Hematopoietic multipotent progenitor cell treated with erythropoietin and hydrocortisone succinate and interleukin-3 and kit ligand, for 15 days (in vitro differentiated cells): ENCODE measurements at regions not wholly inside any gene's neighbourhood (a gene's known extent, or its start where the extent isn't known, plus 50 kb on each side); places are given as distances from the start of the nearest gene placed in this dataset.
"Not testable (repeated sequence)": the region's sequence is repeated elsewhere in the genome, so short reads cannot be mapped to it uniquely, and the experiment has no call there.

Experiments used
- DNase-seq: peaks from one replicate; pipeline ENCODE4 v3.0.0-alpha.2; 2015; ENCODE audit warnings: low spot score

DNA sequence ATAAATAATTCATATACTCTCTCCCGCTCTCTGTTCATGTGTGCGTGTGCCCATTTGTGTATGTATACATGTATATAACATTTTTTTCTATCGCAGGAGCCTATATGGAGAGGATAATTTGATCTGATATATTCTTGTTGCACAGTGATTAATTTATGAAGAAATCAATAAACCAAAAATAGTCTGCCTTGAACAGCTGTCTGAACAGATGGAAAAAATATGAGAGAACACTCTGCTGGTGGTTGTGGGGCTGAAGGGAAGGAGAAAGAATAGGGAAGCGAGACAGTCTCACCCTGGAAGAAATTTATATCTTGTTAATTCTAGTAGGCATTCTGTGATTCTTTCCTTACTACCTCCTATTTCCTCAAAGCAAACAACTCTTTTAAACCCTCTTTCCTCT is 96.6 kb upstream of the B3GAT2 start:
- DNase-seq = no peak

DNA sequence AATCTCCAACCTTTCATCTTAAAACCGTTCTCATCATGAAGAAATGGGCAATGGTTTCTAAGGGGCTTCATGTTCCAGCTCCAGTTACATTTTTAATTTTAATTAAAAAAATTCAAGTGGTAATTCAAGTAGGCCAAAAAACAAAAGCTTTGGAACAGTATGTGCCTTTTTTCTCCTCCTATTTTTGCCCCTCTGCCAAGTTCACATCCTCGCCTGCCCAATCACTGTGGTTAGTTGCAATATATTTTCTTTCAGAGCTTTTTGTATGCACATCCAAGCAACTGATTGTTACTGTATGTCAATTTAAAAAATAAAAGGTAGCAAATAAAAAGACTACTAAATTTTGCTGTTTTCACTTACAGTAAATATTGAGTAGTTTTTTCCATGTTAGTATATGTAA is 99.8 kb upstream of the B3GAT2 start:
- no peak for DNase-seq

DNA sequence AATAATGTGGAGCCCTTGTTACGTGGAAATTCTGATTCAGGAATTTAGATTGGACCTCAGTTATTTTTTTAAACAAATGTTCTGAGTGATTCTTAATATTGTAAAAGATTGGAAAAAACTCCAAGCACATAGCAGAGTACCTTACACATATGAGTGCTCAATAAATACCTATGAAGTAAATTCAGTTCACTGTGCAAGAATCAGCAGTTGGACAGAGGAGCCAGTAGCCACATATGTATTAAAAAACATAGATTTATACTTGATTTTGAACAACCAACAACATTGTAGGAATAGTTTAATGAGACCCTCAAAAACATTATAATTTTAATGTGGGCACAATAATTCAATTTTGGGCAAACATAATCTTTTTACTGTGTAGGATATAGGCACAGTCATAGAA is 109.3 kb upstream of the B3GAT2 start:
- no peak for DNase-seq

DNA sequence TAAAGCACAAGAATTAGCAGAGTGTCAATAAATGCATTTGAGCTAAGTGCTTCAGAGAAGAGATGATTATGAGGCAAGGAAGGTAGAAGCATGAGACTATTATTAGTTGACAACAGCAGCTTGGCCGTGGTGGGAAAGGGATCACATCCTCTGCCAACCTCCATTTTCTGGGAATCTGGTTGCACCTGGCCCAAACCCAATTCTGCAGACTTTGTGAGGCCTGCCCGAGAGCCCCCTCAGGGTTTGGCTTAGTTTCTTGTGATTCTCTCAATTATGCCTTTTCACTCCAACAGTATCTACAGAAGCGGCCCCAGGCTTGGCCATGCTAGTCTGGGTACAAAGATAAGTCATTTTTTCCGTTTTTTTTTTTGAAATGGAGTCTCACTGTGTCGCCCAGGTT is 111.0 kb upstream of the B3GAT2 start:
- DNase-seq = no peak

DNA sequence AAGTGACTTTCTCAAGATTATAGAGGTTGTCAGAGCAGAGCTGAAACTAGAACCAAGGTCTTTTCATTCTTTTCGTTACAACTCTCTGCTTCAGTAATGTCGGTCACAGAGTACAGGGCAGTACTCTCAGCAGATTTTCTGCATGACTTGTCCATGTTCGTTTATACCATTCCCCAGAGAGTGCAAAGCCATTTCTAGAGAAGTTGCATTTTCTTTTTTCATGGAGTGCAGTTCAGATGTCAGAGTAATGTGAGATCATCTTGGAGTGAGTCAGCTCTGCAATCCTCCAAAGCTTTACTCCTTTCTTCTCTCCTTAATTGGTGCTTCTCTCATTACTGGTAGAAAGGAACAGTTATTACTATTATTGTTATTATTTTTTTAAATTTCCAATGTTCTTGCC is 115.6 kb upstream of the B3GAT2 start:
- DNase-seq = no peak

DNA sequence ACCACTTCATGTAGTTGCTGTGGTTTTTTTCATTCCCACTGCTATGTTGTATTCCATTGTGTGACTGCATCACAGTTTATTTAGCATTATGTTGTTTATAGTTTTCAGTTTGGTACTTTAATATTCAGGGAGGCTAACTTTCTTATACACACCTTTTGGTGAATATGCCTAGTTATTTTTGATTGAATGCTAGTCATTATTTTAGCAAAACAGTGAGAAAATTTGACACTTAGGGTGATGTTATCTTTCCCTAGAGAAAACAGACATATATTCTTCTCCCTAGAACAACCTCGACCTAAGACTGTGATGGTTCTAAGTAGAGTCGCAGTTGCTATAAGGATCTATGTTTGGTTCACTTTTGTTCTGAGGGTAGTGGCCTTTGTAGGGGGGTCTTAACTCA is 120.8 kb upstream of the B3GAT2 start:
- DNase-seq = no peak

DNA sequence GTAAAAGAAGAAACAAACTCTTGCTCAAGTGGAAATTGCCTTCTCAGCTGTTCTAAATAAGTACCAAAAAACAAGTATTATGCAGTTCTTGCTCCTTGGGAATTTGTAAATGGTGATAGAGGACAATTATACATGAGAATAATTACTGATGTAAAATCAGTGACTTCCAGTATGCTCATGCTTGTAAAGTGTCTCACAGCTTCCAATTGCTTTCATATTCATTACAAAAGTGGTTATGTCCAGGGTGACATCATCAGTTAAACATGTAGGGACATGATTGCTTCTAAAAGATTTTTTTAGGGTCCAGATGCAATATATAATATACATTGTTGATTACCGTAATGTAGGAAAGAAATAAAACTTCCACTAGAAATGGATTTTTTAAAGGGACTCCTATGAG is 122.8 kb upstream of the B3GAT2 start:
- DNase-seq = no peak

DNA sequence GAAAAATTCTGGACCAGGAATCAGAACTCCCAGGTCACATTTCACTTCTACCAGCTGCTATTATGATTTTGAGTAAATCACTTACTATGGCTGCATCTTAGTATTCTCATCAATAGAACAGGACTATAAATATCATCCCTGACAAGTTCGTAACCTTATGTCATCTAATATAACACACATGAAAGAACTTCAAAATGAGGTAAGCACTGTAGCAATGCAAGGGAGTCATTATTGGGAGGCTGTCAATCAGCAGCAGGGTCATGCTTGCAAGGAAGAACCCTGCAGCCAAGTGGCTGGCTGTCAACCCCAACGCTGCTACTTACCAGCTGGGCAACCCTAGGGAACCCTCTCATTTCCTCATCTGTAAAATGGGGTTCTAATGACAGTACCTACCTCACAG is 123.3 kb upstream of the B3GAT2 start:
- DNase-seq = no peak

DNA sequence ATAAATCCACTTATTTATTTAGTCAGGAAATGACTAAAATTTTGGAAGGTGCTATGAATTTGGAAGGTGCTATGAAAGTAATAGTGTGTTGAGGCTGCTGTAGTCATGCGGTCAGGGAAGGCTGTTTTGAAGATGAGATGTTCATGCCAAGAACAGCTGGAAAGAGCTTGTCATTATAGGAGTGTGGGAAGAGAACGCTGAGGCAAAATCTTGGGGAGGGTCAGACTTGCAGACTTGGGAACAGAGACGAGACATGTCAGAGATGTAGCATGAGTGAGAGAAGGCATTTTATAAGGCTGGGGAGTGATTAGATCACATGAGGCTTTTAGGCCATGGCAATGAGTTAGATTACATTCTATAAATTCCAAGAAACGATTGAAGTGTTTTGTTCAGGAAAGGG is 124.0 kb upstream of the B3GAT2 start:
- DNase-seq = no peak

DNA sequence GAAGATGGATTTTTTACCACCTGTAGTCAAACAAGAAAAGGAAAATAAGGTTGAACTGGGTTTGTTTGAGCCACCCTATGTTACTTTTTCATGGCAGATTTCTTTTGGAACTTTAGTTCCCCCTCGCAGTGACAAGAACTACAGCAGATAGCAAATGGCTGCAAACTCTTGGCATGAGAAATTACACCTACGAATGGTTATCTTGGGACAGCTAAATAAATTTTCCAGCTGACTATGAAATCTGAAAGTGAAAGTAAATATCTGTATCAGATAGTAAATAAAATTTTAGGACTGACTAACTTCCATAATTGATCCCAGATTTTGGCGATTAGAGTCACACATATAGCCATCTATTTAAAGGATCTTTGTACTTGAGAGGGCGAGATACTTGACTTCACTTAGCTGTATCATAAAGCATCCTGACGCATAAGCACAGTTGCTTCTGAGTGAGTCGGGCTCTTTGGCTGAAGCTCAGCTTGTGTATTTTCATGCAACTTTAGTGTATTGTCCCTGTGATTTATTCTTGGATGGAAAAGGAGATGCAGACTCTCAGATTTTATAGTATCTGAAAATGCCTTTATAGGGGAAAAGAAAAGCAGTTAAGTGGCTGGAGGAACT is 125.3 kb upstream of the B3GAT2 start:
- DNase-seq = no peak

DNA sequence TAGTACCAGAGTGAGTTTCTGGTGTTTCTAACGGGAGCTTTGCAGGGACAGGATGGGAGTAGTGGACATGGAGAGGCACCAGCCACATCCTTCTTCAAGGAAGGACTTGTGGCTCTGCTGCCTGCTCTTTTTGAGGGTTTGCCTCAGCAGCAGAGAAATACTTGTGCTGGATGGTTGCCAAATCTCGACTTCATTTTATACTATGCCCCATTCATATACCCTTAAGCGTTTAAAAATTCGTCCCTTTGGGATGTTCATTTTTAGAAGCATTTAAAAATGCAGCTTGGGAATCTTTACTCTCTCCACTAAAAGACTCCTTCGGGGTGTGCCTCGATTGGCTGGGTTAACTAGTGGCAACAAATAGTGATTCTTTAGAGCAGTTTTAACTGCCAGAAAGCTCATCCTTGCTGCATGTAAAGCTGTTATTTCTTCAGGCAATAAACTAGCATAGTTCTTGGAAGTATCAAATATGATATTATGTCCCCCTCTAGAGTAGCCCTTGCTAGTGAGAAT is 126.5 kb upstream of the B3GAT2 start:
- DNase-seq = no peak

DNA sequence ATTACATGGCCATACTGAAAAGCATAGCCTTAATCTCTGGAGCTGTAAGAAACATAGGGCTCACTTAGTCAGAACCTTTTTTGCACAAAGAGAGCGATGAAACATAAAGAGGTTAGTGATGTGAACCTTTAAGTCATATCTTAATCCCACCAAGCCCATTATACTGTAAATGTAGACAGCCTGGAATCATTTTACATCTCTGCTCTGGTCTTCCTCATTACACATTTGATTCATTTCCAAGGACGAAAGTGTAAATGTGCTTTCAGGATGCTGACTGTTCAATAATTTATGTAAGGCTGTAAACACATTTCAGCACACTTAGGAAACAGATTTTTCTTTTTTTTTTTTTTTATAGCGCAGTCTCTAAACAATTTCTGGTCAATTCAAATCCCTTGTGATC is 131.3 kb upstream of the B3GAT2 start:
- DNase-seq = no peak

DNA sequence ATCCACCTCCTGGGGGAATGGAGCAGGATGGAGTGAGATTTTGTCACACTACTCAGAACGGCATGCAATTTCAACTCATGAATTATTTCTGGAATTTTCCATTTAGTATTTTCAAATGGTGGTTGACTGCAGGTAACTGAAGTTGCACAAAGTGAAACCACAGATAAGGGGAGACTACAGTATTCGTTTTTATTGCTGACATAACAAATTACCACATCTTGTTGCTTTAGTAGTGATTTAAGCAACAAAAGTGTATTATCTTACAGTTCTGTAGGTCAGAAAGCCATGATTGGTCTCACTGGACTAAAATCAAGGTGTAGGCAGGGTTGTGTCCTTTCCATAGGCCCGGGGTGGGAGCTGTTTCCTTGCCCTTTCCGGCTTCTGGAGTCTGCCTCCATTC is 133.4 kb upstream of the B3GAT2 start:
- DNase-seq = no peak

DNA sequence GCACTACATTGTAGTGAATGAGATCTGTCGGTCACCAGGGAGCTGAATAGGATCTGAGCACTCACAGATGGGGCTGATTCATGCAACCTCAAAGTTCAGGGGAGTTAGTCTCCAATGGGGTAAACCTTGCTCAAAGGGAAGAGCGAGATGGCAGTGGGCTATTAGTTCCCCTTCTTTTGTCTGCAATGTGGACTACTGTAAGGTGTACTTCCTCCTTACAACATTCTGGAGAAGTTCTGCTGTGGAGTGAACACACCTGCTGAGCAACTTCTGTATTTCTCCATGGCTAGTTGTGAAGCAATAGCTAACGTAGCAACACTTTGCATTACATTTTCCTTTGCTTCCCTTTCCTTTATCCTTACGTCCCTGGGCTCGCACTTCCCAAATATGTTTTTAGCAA is 134.3 kb upstream of the B3GAT2 start:
- DNase-seq = no peak

DNA sequence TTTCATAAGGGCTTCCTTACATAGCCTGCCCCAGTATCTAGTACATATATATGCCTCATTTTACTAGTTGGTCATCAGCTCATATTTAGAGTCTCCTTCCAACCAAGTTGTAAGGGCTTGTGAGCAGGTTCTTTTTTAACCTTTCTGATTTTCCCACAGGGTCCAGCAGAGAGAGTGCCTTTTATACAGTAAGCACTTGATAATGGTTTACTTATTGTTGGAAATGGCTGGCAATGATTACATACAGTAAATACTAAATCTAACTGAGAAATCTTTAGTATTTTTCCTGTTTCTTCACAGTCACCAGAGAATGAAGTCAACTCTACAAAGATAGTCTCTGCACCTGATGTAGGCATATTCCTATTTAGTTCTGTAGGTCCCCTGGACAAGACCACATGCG is 135.1 kb upstream of the B3GAT2 start:
- DNase-seq = no peak

DNA sequence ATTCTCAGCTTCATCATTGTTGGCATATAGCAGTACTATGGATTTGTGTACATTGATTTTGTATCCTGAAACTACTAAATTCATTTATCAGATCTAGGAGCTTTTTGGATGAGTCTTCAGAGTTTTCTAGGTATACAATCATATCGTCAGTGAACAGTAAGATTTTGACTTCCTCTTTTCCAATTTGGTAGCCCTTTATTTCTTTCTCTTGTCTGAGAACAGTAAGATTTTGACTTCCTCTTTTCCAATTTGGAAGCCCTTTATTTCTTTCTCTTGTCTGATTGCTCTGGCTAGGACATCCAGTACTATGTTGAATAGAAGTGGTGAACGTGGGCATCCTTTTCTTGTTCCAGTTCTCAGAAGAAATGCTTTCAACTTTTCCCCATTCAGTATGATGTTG is 140.4 kb upstream of the B3GAT2 start:
- not testable (repeated sequence) for DNase-seq

DNA sequence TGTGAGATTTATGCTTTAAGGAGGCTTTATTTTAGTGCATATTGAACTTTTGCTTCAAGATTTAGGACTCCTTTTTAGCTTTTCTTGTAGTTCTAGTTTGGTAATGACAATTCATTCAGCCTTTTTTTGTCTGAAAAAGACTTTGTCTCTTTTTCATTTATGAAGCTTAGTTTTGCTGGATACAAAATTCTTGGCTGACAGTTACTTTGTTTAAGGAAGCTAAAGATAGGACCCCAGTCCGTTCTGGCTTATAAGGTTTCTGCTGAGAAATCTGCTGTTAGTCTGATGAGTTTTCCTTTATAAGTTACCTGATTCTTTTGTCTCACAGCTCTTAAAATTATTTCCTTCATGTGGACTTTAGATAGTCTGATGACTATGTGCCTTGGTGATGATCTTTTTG is 142.8 kb upstream of the B3GAT2 start:
- no peak for DNase-seq

DNA sequence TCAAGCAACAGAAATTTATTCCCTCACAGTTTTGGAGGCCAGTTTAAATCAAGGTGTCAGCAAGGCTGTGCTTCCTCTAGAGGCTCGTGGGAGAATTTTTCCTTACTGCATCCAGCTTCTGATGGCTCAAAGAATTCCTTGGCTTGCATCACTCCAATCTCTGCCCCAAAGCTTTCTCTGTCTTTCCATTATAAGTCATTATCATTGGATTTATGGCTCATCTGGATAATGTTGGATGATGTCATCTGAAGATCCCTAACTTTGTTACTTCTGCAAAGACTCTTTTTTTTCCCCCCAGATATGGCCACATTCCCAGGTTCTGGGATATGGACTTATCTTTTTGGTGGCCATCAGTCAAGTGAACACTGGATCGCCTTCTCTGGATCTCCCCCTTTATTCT is 146.3 kb upstream of the B3GAT2 start:
- no peak for DNase-seq

DNA sequence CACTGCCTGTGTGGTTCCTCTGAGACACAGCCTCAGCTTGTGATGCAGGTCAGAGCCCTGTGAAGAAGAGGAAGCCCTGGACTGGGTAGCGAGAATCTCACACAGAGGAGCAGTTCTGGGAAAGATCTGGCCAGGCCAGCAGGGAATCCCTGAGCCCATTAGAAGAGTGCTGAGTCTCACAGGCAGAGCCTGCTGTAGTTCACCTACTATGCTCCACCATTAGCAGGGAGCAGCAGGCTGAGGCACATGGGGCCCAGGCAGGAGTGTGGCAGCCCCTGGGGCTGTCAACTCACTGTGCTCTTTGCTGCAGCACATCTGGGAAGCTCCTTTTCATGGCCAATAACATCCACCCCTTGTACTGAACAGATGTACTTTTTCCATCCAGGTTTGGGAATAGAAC is 146.8 kb upstream of the B3GAT2 start:
- DNase-seq = no peak

DNA sequence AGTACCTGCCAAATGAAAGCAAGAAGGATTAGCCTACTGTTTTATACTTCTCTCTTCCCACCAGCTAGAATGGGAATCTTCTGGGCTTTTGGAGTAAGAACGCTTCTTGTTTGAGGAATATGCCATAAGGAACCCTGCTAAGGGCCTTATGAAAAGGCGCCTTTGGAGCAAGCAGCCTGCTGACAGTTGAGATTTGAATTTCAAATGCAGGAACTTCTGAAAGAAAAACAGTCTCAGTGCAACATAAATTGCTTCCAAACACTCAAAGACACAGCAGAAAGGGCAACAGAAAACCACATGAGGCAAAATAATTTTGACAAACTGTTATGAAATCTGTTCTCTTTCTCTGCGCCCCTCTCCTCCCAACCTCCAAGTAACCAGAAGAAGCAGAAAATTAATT is 149.4 kb upstream of the B3GAT2 start:
- DNase-seq = no peak

DNA sequence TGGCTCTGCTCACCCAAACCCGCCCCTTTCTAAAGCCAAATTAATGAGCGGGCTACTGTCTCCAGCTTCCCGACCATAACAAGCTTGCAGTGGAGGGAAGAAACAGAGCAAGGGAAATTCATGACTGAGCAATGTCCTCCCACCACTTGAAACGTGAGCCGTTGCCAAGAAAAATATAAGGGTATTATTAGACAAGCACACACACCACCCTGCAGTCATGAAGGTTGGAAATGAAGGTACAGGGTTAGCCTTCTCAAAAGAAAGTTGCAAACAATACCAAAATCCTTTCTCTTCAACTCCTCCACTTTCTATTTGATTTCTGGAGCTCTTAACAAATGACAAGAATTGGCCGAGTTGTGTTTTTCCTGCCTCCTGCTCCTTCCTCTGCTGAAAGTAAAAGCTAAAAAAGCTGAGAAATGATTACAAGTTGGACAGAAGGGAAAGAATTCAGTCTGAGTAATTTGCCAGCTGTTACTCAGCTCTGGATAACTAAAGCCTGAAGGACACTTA is 151.1 kb upstream of the B3GAT2 start:
- no peak for DNase-seq

DNA sequence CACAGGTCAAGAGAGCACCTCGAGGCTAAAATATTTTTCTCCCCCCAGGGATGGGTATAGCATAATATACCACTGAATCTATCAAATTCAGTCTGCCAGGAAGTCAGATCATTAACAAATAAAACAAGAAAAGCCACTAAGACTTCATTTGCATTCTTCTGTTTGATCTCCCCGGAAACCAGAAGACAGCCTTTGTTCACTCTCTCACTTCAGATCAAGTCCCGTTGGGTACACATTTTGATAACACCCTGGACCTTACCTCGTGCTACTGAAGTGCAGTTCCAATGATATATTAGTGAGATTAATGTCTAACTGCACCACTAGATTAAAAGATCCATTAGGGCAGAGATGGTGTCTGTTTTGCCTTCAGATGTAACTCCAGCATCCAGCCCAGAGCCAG is 157.7 kb upstream of the B3GAT2 start:
- DNase-seq = no peak

DNA sequence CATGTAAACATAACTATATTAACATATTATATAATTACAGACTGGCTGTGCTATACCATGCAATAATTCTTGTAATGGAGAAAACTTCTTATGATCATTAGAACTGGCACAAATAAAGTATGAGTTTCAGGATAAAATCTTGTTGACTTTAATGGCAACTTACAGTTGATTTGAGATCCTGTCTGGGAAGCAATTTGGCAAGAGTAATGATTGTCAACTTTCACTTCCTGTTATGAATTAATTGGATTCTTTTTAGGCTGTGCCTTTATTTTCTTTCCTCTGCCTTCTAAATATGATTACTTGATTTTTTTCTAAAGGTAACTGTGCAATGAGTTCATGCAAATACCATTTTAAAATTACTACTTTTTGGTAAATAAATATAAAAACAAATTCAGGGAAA is 158.1 kb upstream of the B3GAT2 start:
- DNase-seq = no peak

DNA sequence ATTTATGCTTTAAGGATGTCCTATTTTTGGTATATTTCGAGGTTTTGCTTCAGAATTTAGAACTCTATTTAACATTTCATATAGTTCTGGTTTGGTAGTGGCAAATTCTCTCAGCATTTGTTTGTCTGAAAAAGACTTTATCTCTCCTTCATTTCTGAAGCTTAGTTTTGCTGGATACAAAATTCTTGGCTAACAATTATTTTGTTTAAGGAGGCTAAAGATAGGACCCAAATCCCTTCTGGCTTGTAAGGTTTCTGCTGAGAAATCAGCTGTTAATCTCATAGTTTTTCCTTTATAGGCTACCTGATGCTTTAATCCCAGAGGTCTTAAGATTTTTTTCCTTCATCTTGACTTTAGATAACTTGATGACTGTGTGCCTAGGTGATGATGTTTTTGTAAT is 162.7 kb upstream of the B3GAT2 start:
- DNase-seq = no peak

DNA sequence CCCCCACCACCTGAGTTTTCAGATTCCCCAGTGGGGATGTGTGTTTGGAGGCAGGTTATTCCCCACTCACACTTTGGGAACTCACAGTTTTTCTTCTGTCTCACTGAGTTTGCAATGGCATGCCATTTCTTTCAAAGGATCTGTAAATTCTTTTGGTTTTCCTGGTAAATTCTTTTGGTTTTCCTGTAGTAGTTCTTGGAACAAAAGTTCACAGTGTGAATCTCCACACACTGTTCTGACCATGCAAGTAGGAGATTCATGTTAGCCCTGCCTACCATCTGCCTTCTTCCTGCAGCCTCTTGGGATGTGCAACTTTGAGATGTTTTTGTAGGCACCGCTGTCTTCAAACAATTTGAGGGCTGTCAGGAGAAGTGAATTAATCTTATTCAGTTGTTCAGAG is 165.6 kb upstream of the OGFRL1 start:
- DNase-seq = no peak
